ENCODE measurements at regions not wholly inside any gene's neighbourhood (a gene's known extent, or its start where the extent isn't known, plus 50 kb on each side); places are given as distances from the start of the nearest gene placed in this dataset.

DNA sequence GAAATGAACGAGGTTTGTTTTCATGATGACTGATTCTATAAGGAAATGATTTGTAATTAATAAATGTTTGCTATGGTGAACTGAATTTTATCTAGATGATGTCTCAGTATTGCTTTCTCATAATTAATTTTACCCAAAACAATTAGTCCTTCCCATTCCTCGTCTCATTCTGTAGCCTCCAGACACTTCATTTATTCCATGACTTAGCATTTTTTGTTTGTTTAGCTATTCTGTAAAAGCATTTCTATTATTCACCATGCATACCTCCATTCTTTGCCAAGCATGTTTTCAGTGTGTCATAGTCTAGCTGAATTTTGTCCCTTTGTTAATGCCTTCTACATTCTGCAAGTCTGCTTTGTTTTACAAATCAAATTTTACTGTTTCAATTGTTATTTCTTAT lies 137.4 kb upstream of the RPL10L start:
- DNase-seq (ENCODE audit: low spot score): peak; percentile 6

GRCh38 chr14:46782281-46782680 lies 130.7 kb upstream of the RPL10L start:
- no peak for DNase-seq (ENCODE audit: low spot score)

- no peak for DNase-seq (ENCODE audit: low spot score)
Measured at GRCh38 chr14:46769292-46769691, 117.7 kb upstream of the RPL10L start.

- no peak for DNase-seq (ENCODE audit: low spot score)
Measured at GRCh38 chr14:46747001-46747652, 95.5 kb upstream of the RPL10L start.

DNA sequence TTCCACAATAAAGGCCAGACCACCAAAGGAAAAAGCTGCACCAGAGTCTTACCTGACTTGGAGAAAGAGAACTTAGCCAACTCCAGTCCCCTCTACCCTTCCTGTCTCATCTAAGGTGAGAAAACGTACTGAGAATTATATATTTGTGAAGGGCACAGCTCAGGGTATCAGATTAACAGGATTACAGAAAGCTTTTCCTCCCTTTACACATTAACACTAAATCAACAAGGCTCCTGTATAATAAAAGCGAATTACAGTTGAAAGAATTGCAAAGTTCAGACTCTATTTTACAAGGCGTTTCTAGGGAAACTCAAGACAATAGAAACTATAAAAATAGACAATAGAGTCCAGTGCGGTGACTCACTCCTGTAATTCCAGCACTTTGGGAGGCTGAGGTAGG lies 82.7 kb upstream of the RPL10L start:
- DNase-seq (ENCODE audit: low spot score): no peak

- peak; percentile 10 for DNase-seq (ENCODE audit: low spot score)
Measured at GRCh38 chr14:46717211-46717610, 65.6 kb upstream of the RPL10L start.
